ENCODE measurements at regions not wholly inside any gene's neighbourhood (a gene's known extent, or its start where the extent isn't known, plus 50 kb on each side); places are given as distances from the start of the nearest gene placed in this dataset.
"Not testable (repeated sequence)": the region's sequence is repeated elsewhere in the genome, so short reads cannot be mapped to it uniquely, and the experiment has no call there.

DNA sequence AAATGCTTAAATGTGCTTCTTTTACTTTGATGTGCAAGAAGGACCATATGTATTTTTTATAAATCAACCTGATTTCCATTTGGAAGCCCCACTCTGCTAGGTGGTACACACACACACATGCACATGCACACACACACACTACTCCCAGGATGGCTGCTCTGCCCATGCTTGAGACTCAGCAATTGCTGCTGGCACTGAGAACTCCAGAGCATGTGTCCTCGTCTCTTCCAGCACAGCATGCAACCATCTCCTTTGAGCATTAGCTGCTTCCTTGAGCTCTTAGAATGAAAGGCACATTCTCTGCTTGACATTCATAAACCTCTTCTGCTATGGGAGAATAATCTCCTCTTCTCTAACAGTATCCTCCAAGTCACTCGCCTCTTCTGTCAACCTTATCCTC, 115.9 kb downstream of the FEM1C start:
- TF ChIP-seq ZFX (IDR thresholded peaks at IDR 0.05; ENCODE audit: borderline replicate concordance) = no peak
- TF ChIP-seq, protein P1, sequence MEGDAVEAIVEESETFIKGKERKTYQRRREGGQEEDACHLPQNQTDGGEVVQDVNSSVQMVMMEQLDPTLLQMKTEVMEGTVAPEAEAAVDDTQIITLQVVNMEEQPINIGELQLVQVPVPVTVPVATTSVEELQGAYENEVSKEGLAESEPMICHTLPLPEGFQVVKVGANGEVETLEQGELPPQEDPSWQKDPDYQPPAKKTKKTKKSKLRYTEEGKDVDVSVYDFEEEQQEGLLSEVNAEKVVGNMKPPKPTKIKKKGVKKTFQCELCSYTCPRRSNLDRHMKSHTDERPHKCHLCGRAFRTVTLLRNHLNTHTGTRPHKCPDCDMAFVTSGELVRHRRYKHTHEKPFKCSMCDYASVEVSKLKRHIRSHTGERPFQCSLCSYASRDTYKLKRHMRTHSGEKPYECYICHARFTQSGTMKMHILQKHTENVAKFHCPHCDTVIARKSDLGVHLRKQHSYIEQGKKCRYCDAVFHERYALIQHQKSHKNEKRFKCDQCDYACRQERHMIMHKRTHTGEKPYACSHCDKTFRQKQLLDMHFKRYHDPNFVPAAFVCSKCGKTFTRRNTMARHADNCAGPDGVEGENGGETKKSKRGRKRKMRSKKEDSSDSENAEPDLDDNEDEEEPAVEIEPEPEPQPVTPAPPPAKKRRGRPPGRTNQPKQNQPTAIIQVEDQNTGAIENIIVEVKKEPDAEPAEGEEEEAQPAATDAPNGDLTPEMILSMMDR (IDR thresholded peaks at IDR 0.05) = no peak
- peak overlapping the region; percentile 80 for H3K27ac ChIP-seq

DNA sequence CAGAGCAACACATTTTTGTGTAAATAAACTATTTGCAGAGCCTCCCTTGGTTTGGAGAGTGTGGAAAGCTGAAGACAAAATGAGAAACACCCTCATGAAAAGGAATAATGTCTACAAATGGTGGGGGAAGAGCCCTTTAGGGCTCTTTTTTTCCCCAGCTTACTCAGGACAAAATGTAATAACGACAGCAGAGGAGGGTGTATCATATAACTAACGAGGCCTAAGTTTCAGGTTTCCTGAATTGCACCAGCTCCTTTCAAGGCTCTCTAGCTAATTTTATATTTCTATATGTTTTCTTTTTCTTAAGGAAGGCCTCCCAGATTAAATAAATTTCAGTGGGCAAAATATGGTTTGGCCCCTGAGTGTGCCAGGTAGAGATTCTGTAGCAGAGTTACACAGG, 116.3 kb downstream of the FEM1C start:
- TF ChIP-seq, protein P1 (IDR thresholded peaks at IDR 0.05) = no peak
- TF ChIP-seq ZFX (IDR thresholded peaks at IDR 0.05; ENCODE audit: borderline replicate concordance) = no peak
- H3K27ac ChIP-seq = peak overlapping the region; percentile 80

DNA sequence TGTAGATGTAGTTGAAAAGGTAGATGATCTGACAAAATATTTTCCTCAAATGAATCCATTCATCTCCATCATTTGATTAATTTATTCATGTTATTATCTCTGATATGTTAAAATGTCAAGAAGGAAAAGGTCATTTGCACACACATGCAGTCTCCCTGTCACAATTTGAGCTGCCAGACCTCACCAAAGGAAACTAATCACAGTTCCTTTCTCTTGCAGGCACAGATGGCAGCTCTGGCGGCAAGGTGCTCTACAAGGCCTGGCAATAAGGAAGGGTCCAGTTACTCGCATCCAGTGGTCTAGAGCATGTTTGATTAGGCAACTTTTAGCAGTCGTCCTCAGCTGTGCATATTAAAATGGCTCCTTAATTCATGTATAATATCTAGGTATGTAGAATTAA, 120.1 kb downstream of the FEM1C start:
- TF ChIP-seq, protein P1 (IDR thresholded peaks at IDR 0.05) = no peak
- no peak for TF ChIP-seq ZFX (IDR thresholded peaks at IDR 0.05; ENCODE audit: borderline replicate concordance)
- H3K27ac ChIP-seq = no peak overlapping the region

GRCh38 chr5:115424030-115424429, 120.5 kb downstream of the FEM1C start:
- no peak for TF ChIP-seq ZFX (IDR thresholded peaks at IDR 0.05; ENCODE audit: borderline replicate concordance)
- TF ChIP-seq, protein P1 (IDR thresholded peaks at IDR 0.05) = no peak
- H3K27ac ChIP-seq = no peak overlapping the region

DNA sequence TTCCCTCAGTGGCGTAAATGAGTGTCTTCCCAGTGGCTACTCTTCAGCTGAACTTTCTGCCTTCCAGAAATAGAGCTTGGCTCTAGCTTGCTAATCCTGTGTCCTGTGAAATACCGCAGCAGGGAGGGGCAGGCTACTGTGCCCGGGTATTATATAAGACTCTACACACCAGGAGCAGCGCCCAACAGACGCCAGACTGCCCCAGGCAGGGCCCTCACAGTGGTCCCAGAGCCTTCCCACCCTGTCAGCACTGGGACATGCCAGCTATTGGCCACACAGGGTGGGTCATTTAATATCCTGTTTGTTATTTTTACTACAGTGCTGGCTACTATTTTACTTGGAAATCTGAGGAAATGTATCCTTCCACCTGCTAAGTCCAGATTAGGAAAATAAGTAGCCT, 121.0 kb downstream of the FEM1C start:
- TF ChIP-seq, protein P1 (IDR thresholded peaks at IDR 0.05) = no peak
- no peak for TF ChIP-seq ZFX (IDR thresholded peaks at IDR 0.05; ENCODE audit: borderline replicate concordance)
- no peak overlapping the region for H3K27ac ChIP-seq

DNA sequence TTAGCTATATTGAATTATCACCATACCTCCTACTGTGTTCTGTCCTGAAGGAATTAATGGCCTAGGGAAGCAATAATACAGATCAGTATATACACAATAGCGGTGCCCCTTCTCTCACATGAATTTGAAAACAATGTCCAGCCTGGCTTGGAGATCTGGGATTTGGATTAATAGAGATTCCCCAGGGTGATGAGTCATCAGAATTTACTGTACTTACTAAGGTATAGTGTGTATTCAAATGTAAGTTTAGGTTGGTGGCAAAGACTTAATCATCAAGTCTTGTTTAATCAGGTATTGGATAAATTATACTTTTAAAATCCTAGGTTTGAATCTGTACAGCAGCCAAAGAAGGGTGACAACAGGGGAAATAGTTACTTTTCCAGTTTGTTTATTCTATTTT, 121.5 kb downstream of the FEM1C start:
- no peak overlapping the region for H3K27ac ChIP-seq
- TF ChIP-seq ZFX (IDR thresholded peaks at IDR 0.05; ENCODE audit: borderline replicate concordance) = no peak
- TF ChIP-seq, protein P1 (IDR thresholded peaks at IDR 0.05) = no peak

DNA sequence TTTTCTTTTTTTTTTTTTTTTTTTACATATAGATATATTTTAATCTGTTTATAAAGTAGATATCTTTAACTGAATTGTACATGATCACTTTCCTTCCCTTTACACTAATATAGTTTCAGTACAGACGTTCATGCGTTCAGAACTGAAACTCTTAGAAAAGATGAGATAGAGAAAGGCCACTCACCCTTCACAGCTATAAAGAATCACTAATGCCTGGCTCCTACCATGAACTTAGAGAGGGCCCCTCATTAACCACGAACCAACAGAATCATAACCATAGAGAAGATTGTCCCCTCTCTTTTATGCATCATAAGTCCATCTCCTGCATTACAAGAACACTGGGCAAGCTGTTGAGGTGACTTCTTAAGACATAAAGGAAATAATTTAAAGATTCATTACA, 123.8 kb downstream of the FEM1C start:
- not testable (repeated sequence) for H3K27ac ChIP-seq

DNA sequence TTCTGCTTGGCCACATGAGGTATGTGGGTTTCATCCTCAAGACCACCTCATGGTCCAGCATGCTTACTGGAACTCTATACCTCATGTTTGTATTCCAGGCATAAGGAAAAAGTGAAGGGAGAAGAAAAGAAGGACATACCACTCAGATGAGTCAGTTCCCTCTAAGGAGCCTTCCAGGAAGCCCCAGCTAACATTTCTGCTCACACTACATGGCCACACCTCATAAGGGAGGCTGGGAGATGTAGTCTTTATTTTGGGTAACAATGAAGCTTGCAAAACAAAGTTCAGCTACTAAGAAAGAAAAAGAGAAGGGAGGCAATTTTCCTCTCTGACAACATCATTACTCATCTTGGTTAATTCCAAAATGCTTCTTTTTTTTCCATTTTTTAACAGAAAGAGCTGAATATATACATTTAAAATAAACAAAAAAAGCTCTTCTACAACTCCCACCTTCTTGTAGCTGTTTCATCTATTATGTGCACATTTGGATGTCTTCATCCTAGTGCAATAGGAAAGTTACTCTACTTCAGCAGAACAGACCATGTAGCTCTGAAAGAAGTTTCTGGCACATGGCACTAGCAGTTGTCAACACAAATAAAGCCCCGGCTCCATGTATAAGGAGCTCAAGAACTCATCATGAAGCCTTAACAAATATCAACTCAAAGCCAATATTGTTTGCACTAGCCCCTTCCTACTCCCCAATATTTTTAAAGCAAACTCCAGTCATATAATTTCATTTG, 123.6 kb upstream of the CCDC112 start:
- TF ChIP-seq ZFX (IDR thresholded peaks at IDR 0.05; ENCODE audit: borderline replicate concordance) = no peak
- TF ChIP-seq, protein P1 (IDR thresholded peaks at IDR 0.05) = no peak
- H3K27ac ChIP-seq = no peak overlapping the region

Data from 22Rv1 (cell line).